ENCODE measurements at regions not wholly inside any gene's neighbourhood (a gene's known extent, or its start where the extent isn't known, plus 50 kb on each side); places are given as distances from the start of the nearest gene placed in this dataset.

GRCh38 chr5:90185897-90186468 lies 223.6 kb downstream of the CETN3 start:
- no peak for DNase-seq

GRCh38 chr5:90184764-90185163 lies 224.8 kb downstream of the CETN3 start:
- DNase-seq = peak; percentile 25

GRCh38 chr5:90182726-90183125 lies 226.8 kb downstream of the CETN3 start:
- no peak for DNase-seq

- DNase-seq = no peak
These were observed 235.3 kb downstream of the CETN3 start for GRCh38 chr5:90174236-90174635.

- DNase-seq = no peak
These were observed 236.1 kb downstream of the CETN3 start for GRCh38 chr5:90173299-90174030.

GRCh38 chr5:90171466-90171865 lies 238.1 kb downstream of the CETN3 start:
- no peak for DNase-seq

- peak; percentile 72 for DNase-seq
These were observed 239.3 kb downstream of the CETN3 start for GRCh38 chr5:90170261-90170660.

- DNase-seq = peak; percentile 18
These were observed 240.5 kb downstream of the CETN3 start for GRCh38 chr5:90169078-90169477.

GRCh38 chr5:90168399-90168798 lies 241.2 kb downstream of the CETN3 start:
- no peak for DNase-seq

- no peak for DNase-seq
These were observed 242.7 kb downstream of the CETN3 start for GRCh38 chr5:90166816-90167215.

GRCh38 chr5:90162324-90162723 lies 247.2 kb downstream of the CETN3 start:
- DNase-seq = no peak

GRCh38 chr5:90161414-90161813 lies 248.1 kb downstream of the CETN3 start:
- peak; percentile 2 for DNase-seq

GRCh38 chr5:90158131-90158530 lies 251.4 kb downstream of the CETN3 start:
- no peak for DNase-seq

- no peak for DNase-seq
These were observed 256.5 kb downstream of the CETN3 start for GRCh38 chr5:90153031-90153430.

- no peak for DNase-seq
These were observed 264.8 kb downstream of the CETN3 start for GRCh38 chr5:90144625-90145327.

GRCh38 chr5:90142541-90142940 lies 267.0 kb downstream of the CETN3 start:
- DNase-seq = no peak

GRCh38 chr5:90141984-90142383 lies 267.6 kb downstream of the CETN3 start:
- DNase-seq = no peak

GRCh38 chr5:90136952-90137528 lies 272.5 kb downstream of the CETN3 start:
- no peak for DNase-seq

- peak; percentile 2 for DNase-seq
These were observed 273.7 kb downstream of the CETN3 start for GRCh38 chr5:90135779-90136378.

- no peak for DNase-seq
These were observed 274.7 kb downstream of the CETN3 start for GRCh38 chr5:90134892-90135291.

GRCh38 chr5:90134381-90134780 lies 275.2 kb downstream of the CETN3 start:
- no peak for DNase-seq

- DNase-seq = no peak
These were observed 275.6 kb downstream of the CETN3 start for GRCh38 chr5:90133941-90134340.

- no peak for DNase-seq
These were observed 278.0 kb downstream of the CETN3 start for GRCh38 chr5:90131383-90132133.

Measured in NCI-H1105 treated with DMSO at 0.1 percent for 48 hours (cell line).